HUDEP-2 (cell line): ENCODE measurements at regions not wholly inside any gene's neighbourhood (a gene's known extent, or its start where the extent isn't known, plus 50 kb on each side); places are given as distances from the start of the nearest gene placed in this dataset.
"Not testable (repeated sequence)": the region's sequence is repeated elsewhere in the genome, so short reads cannot be mapped to it uniquely, and the experiment has no call there.

Experiments
- DNase-seq, 76 experiments: peaks; one replicate each; lab custom pipeline; 2025; ENCODE audit not compliant: unreplicated experiment in 76 of 76; lab: John Stamatoyannopoulos, UW

DNA sequence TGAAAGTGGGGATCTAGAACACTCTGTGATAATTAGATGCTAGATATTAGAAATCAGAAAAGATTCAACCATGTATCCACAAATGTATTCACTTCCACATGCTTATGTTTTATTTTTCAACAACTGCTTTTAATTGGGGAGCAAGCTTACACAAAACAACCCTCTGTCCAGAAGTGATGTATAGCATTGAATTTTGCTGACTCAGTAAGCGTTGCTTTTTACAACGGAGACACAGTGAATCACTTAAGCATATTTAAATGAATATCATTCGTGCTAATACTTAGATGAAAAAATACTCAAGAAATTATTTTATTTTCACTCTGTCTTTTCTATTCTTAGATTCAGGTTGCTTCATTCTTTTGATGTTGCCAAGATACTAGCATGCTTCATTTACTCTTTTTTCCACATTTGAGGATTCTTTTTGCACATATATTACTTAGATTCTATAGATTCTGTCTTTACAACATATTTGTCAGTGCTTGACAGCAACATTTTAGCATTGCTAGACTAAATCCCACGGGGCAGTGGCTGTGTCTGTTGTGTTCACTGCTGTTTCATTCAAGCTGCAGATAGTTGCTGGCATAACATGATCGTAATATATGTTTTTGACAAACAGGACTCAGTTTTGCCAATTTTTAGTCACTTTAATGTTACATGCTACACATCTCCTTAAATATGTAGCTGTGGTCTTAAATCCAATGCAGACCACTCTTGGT is 1714.4 kb upstream of the SEL1L start:
- DNase-seq: no peak

DNA sequence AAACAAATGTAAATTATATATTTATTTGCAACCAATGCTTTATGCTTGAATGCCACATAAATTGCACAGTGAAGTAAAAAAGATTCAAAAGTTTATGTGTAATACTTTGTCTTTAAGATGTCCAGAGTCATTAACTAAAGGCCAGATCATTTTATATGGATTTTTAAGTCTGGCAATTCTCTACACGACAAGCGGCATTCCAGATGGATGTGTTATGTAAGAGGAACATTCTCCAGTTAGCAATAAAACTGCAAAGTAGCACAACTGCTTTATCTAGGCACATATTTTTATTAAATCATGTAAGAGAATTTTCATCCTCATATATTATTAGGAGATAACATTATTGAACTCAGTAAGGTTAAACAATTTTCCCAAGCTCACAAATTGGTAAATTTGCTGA is 1717.7 kb upstream of the SEL1L start:
- DNase-seq: no peak

DNA sequence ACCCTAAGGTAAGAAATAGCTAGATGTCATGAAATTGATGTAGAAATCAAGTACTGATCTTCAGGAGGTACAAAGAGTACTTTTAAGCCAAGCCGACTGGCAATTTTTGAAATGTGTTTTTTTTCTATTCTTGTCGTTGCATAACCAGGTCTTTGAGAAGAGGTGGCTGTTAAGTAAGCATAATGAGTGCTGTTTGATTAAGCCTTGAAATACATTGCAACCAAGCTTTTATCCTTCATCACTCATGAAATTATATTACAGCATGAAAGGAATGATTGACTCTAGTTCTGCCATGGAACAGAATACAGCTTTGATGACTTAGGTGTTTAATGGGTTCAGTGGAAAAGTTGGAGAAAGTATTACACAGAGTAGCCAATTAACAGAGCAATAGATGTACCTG is 1720.2 kb upstream of the SEL1L start:
- no peak for DNase-seq

DNA sequence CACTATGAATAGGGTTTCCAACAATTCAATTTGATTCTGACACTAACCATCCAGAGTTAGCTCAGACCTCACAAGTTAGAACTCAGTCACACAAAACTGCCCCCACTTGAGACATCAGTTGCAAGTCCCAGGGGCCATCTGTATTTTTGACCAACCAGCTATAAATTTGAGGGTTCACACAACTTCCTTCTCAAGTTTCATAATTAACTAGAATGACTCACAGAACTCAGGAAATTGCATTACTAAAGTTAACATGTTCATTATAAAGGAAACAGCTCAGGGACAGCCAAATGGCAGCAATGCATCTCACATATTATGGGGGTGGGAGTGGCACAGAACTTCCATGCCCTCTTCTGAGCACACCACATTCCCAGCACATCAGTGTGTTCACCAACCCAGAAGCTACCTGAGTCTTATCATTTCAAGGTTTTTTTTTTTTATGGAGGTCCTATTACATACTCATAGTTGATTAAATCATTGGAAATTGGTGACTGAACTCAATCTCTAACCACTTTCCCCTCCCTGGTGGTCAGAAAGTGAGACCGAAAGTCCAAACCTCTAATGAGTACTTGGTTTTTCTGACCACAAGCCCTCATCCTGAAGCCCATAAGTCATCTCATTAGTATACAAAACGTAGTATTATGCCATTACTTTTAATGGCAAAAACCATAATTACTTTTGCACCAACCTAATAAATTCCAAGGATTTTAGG is 1721.5 kb upstream of the SEL1L start:
- no peak for DNase-seq

DNA sequence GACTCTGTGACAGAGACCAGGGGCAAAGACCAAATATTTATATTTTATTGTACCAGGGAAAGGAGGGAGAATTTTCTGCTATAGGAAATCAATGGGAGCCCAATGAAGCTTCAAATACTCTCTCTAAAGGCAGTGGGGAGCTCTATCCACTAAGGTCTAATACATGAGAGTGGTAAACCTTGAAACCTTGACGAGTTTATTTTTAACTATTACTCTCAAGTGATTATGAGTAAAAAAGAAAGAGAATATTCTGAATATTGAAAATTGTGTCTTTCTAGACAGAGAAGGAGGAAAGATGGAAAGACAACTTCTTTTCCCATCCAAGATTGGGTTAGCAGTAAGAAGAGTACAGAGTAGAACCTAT is 1722.1 kb upstream of the SEL1L start:
- no peak for DNase-seq

DNA sequence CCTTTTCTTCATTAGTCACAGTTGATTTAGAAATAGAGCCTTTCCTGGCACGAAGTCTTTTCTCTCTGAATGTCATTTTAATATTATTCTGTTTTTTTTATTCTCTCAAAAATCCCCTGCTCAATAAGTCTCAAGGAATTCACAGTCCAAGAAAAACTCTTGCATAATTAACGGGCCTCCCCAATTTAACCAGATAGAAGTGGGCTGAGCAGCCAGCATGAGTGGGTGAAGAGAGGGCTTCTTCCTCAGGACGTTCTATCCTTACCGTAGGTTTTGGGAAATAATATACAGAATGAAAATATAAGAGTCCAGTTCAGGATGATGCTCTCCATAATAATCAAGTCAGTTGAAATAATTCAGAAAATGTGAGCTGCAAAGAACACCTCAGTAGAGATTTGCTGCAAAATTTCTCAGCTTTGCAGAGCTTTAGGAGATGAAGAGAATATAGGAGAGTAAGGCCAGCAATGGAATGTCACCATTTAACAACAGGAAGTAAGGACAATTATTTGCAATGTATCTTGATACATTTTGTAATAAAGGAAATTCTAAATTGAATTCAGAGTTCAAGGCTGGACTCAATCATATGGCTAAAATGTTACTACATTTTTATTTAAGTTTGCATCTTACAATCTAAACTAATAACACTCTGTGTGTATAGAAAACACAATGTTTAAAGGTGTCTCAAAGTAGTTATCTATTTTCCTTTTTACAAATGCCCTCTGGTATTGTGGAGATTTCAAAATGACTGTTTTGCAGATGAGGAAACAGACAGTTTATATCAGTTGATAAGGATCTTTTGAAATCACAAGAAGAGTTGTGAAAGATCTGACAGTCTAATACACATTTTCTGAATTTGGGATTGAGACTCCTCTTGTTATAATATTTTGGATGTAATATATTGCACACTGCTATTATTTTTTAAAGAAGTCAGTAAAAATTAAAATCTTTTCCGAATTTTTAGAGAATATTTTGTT is 1724.1 kb upstream of the SEL1L start:
- no peak for DNase-seq

DNA sequence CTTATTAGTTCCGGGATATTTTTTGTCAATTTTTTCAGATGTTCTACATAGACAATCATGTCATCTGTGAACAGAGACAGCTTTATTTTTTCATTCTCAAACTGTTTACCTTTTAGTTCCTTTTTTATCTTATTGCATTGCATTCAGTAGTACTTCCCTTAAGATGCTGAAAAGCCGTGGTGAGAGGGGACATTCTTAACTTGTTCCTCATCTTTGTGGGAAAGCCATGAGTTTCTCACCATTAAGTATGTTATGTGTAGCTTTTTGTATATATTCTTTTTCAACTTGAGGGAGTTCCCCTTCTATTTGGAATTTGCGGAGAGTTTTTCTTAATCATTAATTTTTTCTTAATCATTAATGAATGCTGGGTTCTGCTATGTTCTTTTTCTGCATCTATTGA is 1727.1 kb upstream of the SEL1L start:
- DNase-seq: no peak

DNA sequence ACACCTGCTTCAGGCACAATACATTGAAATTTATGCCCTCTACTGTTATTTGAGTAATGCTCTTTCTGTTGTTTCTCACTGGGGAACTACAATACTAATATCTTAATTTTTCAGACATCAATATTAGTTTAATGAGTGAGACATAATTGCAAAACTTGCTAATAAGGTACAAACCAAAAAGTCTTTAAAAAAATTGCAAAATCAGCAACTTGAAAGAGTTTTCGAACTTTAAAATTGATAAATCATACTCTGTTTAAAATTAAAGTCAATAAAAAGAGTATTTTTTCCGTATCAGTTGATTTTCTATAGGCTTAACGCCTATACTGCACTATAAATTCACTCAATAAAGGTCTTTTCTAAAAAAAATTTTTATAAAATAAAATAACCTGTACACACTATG is 1735.9 kb upstream of the SEL1L start:
- no peak for DNase-seq

DNA sequence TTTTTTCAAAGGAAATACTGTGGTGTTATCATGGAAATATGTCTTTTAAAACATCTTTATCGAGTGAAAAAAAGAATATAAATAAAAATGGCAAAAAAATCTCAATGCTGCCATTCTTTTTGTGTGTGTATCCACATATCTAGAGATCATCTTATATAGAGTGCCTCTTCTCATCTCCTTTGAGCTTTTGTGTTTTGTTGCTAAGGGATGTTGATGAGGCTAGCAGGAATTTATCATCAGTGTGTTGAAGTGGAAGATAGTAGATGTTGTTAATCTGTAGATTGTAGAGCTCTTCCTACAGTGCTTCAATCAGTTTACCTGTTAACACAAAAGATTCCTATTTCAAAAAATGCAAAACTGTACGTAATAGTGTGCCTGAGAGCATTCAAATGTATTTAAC is 1738.0 kb upstream of the SEL1L start:
- no peak for DNase-seq

DNA sequence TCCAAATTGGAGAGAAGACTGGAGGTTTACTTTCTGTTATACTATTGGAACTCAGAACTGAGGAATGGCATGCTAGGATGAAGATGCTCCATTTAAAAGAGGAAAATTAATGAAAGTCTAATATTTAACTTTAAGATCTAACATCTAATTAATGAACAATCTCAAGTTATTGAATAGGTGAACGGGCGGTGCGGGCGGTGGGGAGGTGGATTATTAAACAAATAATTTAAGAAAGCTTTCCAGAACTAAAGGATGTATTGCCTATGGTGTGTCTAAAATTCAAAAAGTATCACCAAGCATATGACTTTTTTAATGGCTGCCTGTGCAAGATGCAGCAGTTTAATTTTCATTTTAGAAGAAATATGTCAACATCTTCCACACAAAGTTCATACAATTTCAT is 1747.1 kb upstream of the SEL1L start:
- DNase-seq: no peak

DNA sequence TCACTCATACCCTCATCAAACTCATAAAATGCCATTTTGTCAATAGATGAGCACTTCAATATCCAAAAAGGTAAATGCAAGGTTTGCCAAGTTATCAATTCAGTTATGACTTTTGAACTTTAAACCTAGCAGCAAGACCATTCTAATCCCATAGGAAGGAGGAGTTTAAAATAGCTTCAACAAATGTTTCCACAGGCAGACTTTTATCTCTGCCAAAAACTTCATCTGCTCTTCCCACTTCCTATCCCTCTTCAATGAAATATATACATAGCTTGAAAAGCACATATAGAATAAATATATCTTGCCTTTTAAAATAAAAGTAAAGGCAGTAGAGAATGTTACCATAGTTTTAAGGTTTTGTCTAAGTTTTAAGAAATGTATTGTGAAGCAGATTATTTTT is 1749.1 kb upstream of the SEL1L start:
- DNase-seq: no peak

DNA sequence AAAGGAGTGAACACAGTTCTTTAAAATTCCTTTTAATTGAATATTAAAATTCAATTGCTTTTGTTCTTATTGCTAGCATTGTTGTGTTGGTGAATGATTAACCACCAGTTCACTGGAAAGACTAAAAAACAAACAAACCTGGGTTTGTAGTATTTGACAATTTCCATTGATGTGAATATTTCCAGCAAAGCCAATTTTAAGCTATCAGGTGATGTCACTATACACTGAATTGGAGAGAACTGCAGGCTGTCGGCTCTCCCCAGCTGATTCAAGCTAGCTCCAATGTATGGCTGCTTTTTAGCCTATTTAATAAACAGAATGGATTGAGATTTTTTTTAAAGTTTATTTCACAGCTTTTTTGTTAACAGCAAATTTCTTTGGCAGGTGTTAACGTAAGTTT is 1753.6 kb upstream of the SEL1L start:
- DNase-seq: no peak

DNA sequence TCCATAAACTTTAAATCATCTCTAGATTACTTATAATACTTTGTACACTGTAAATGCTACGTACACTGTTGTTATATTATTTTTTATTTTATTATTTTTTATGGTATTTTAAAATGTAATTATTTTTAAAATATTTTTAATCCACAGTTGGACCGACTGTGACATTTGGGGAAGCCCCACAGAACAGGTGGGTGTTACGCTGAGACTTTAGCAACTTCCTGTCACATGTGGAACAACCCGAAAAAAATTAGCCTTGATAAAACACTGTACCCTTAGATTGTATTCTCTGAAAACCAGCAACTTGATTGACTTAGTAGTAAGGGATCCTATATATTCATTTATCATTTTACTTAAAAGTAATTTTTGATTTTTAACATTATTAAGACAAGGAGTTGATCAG is 1755.7 kb upstream of the SEL1L start:
- no peak for DNase-seq

DNA sequence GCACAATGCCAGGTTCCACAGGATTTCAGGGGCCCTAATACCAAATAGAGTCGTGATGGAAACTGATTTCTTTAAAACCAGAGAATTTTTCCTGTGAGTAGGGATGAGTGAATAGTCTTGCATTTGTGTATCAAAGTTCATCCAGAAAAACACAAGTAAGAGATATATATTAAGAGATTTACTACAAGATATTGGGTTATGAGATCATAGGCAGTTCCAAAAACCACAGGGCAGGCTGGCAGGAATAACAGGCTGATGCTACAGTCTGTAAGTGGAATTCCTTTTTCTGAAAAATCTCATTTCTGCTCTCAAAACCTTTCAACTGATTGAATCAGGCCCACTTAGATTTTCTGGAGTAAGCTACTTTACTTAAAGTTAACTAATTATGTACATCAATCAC is 1756.2 kb upstream of the SEL1L start:
- DNase-seq: no peak

DNA sequence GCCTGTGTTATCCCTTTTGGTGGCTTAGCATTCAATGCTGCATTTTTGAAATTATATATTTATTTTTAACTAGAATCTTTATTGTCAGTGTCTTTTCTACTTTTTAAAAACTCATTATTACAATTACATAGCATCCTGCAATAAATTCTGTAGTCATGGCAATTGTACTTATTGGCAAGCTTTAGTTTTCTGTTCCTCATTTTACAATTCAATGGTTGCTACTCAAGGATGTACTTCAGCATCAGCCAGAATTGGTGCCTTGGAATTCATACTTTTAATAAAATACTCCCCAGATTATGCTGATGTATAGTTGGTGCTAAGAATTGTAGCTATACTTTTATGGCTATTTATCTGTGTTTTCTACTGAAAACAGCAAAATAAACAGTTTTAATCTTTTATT is 1756.8 kb upstream of the SEL1L start:
- no peak for DNase-seq

DNA sequence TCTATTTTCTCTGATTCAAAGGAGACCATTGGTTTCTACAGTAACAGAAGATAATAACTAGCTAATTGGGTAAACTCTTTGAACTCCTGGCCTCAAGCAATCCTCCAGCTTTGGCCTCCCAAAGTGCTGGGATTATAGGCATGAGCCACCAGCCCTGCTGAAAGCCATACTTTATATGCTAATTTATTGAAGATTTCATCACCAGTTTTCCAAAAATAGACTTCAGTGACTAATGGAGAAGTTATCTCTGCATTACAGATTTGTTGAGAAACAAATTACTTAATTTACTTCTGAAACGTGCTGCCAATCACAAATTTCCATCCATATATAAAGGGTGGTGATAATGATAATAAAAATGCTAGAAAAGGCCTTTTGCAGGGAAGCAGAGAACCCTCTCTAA is 1758.1 kb upstream of the SEL1L start:
- DNase-seq: no peak

DNA sequence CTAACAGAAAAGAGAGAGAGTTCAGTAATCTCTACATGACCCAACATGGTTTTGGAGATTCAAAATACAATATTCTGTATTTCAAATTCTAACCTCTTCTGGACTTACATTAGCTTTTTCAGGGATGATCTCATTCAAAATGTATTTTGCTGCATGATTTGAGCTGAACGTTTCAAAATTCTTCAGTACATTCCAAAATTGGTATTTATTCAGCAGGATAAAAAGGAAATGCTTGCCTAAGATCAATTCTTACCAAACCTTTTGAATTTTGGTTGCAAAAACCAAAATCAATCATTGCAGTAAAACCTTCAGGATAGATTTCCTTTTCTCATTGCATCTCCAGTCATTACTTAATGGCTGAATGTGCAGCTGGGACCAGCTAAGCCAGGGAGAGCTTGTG is 1761.3 kb upstream of the SEL1L start:
- DNase-seq: no peak

DNA sequence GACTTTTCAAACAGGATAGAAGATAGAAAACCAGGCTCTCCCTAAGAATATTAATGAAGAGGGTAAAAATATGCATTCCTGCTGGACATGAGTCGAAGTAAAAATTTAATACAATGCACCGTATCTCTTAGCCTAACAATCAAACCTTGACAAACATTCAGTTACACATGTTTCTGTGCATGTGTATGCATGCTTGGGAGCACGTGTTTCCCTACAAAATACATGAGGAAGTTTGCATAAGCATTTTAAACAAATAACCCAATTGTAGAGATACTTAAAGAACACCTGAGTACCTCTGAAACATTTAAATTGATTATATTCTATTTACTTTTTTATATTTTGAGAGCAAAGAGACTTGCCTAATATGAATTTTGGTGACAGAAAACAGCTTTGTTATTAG is 1763.7 kb upstream of the SEL1L start:
- no peak for DNase-seq

DNA sequence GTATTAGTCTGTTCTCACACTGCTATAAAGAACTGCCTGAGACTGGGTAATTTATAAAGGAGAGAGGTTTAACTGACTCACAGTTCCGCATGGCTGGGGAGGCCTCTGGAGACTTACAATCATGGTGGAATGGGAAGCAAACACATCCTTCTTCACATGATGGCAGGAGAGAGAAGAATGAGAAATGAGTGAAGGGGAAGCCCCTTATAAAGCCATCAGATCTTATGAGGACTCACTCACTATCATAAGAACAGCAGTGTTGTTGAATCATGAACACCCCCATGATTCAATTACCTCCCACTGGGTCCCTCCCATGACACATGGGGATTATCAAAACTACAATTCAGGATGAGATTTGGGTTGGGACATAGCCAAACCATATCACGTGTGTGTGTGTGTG is 1764.4 kb upstream of the SEL1L start:
- not testable (repeated sequence) for DNase-seq

DNA sequence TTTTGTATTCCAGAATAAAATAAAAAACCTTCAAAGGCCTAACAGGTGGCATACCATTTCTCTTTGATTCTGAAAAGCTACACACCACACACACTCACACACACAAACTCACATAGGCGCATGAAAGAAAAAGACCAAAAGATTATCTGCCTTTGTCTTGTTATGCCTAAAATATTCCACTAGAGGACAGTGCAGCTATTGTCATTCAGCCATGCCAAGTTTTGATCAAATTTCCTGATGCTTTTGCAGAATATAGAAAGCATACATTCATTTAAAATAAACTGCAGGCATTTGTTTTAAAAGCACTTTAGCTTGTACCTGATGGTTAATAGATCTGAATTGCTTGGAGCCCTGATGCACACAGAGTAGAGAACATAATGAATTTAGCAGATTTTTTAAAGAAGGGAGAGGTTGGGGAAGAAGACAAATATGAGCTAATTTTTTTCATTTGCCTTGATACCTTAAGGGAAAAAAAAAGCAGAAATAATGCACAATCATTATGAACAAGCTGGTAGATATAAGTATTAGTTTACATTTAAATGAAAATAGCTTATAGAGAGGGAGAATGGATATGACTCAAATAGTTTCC is 1766.9 kb upstream of the SEL1L start:
- peak in 2 of 76 experiments; percentile 0 to 1 for DNase-seq

DNA sequence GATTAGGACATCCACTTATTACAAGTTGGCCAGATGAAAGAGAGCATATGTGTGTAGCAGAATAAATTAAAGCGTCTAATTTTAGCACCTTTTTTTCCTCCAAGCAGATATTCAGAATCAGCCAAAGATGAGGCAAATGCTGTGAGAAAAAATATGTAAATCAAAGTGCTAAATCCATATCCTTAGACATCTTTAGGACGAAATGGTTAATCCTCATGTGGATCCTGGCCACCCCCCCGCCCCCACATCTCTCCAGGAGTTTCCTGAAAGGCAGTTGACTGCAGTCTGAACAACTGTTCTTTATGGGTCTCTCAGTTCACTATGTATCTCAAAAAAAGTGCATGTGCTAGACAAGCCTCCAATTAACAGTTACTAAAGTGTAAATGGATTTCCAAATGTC is 1768.1 kb upstream of the SEL1L start:
- DNase-seq: no peak
